Esophagus muscularis mucosa (tissue), 4 donors: ENCODE measurements at regions not wholly inside any gene's neighbourhood (a gene's known extent, or its start where the extent isn't known, plus 50 kb on each side); places are given as distances from the start of the nearest gene placed in this dataset.

Source experiments
- EP300 ChIP-seq: sonication (generic); formaldehyde crosslinking; IDR thresholded peaks from one replicate; pipeline ENCODE4 v1.6.1; 2017; ENCODE audit warnings: antibody characterized with exemption
- POLR2A ChIP-seq: fragments of 450-650 bp; IDR thresholded peaks from one replicate; pipeline ENCODE4 v1.6.1; 2017; ENCODE audit warnings: antibody characterized with exemption, moderate library complexity, mild to moderate bottlenecking, low read depth
- POLR2AphosphoS5 ChIP-seq, 2 donors: sonication (generic); formaldehyde crosslinking; IDR thresholded peaks; one replicate each; pipeline ENCODE4 v1.6.1; 2017; ENCODE audit warnings: antibody characterized with exemption in 2 of 2
- TF ChIP-seq, protein P1 (sequence below), 3 experiments: fragments of 200-600 bp in 2 of 3; fragments of 450-650 bp in 1 of 3; sonication (generic) in 2 of 3; IDR thresholded peaks; one replicate each; pipeline ENCODE4 v1.5.1; 2017 to 2019; ENCODE audit warnings: antibody characterized with exemption in 3 of 3, mild to moderate bottlenecking in 2 of 3, moderate library complexity in 1 of 3

DNA sequence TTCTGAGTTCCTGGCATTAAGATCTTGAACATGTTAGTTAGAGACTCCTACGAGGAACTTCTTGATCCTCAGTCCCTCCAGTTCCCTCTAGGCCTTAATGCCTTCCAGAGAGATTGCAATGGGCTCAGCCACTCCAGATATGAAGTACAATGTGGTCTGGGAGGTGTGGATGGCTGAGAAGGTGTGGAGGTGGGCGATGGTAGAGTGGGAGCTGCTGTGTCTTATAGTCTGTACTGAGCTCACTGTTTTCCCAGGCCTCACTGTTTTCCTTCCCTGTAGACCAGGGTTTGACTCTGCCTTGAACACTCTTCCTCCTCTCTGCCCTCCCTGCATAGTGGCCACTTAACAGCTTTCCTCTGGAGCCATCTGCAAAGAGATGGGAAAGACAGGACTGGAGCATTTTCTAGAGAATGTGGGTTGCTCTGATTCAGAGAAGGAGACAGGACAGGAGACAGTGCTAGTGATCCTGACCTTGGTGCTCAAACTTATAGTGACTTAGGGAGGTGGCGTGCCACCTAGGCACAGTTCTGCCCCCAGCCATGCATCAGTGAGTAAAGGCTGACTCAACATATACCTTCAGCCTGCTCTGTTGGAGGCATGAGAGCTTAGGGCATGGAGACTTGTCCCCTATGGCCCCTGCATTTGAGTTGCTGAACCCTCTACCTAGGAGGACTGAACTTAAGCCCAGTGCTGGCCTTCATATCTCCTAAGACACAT lies 129.7 kb downstream of the TDRD15 start:
- TF ChIP-seq, protein P1, sequence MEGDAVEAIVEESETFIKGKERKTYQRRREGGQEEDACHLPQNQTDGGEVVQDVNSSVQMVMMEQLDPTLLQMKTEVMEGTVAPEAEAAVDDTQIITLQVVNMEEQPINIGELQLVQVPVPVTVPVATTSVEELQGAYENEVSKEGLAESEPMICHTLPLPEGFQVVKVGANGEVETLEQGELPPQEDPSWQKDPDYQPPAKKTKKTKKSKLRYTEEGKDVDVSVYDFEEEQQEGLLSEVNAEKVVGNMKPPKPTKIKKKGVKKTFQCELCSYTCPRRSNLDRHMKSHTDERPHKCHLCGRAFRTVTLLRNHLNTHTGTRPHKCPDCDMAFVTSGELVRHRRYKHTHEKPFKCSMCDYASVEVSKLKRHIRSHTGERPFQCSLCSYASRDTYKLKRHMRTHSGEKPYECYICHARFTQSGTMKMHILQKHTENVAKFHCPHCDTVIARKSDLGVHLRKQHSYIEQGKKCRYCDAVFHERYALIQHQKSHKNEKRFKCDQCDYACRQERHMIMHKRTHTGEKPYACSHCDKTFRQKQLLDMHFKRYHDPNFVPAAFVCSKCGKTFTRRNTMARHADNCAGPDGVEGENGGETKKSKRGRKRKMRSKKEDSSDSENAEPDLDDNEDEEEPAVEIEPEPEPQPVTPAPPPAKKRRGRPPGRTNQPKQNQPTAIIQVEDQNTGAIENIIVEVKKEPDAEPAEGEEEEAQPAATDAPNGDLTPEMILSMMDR (IDR thresholded peaks at IDR 0.05), result no peak
- TF ChIP-seq POLR2AphosphoS5 (IDR thresholded peaks at IDR 0.05) (no peak), POLR2A (no peak), EP300 (no peak)
